CD4-positive, alpha-beta T cell treated with Interleukin-4 for 1 hour (primary cell): ENCODE measurements at regions not wholly inside any gene's neighbourhood (a gene's known extent, or its start where the extent isn't known, plus 50 kb on each side); places are given as distances from the start of the nearest gene placed in this dataset.

Experiments used
- DNase-seq, 2 donors: peaks; one replicate each; pipeline ENCODE4 v3.0.0-alpha.2; 2020 to 2022

- no peak for DNase-seq
These were observed 72.7 kb upstream of the TAMM41 start for GRCh38 chr3:11919390-11919789.

- no peak for DNase-seq
These were observed 77.8 kb upstream of the TAMM41 start for GRCh38 chr3:11924518-11924917.

GRCh38 chr3:11928381-11928780 lies 75.8 kb upstream of the SYN2 start:
- no peak for DNase-seq

GRCh38 chr3:11929531-11929930 lies 74.7 kb upstream of the SYN2 start:
- no peak for DNase-seq

- no peak for DNase-seq
These were observed 74.1 kb upstream of the SYN2 start for GRCh38 chr3:11930084-11930483.

GRCh38 chr3:11932636-11933035 lies 71.6 kb upstream of the SYN2 start:
- no peak for DNase-seq

GRCh38 chr3:11933529-11933928 lies 70.7 kb upstream of the SYN2 start:
- no peak for DNase-seq

- DNase-seq: no peak
These were observed 60.0 kb upstream of the SYN2 start for GRCh38 chr3:11944052-11944673.

GRCh38 chr3:11948331-11948730 lies 55.9 kb upstream of the SYN2 start:
- no peak for DNase-seq

GRCh38 chr3:11948866-11949265 lies 55.3 kb upstream of the SYN2 start:
- no peak for DNase-seq

GRCh38 chr3:11949351-11949750 lies 54.8 kb upstream of the SYN2 start:
- DNase-seq: no peak

GRCh38 chr3:11950576-11950975 lies 53.6 kb upstream of the SYN2 start:
- no peak for DNase-seq

GRCh38 chr3:11953350-11953749 lies 50.8 kb upstream of the SYN2 start:
- no peak for DNase-seq

GRCh38 chr3:11953778-11954177 lies 50.4 kb upstream of the SYN2 start:
- no peak for DNase-seq

- no peak for DNase-seq
These were observed 49.8 kb upstream of the SYN2 start for GRCh38 chr3:11954312-11954934.
